Progenitor cell of endocrine pancreas (in vitro differentiated cells): ENCODE measurements at regions not wholly inside any gene's neighbourhood (a gene's known extent, or its start where the extent isn't known, plus 50 kb on each side); places are given as distances from the start of the nearest gene placed in this dataset.

ENCODE experiments used
- DNase-seq: peaks from one replicate; pipeline ENCODE4 v3.0.0; 2021; ENCODE audit warnings: low spot score; ENCODE audit not compliant: unreplicated experiment
- H3K27ac Mint-ChIP-seq: 2 replicates; pipeline ENCODE4 v1.8.0; 2021; ENCODE audit warnings: mild to moderate bottlenecking, moderate library complexity, mixed read lengths
- H3K27me3 Mint-ChIP-seq: 2 replicates; pipeline ENCODE4 v1.8.0; 2021; ENCODE audit warnings: mixed read lengths
- H3K36me3 Mint-ChIP-seq: 2 replicates; pipeline ENCODE4 v1.8.0; 2022; ENCODE audit warnings: mixed read lengths; ENCODE audit not compliant: insufficient read depth
- H3K4me1 Mint-ChIP-seq: 2 replicates; pipeline ENCODE4 v1.8.0; 2021; ENCODE audit warnings: low read depth, mixed read lengths
- H3K4me3 Mint-ChIP-seq: 2 replicates; pipeline ENCODE4 v1.8.0; 2021; ENCODE audit warnings: low read depth, mild to moderate bottlenecking, moderate library complexity, mixed read lengths
- H3K9me3 Mint-ChIP-seq: 2 replicates; pipeline ENCODE4 v1.8.0; 2021; ENCODE audit warnings: low read depth, mixed read lengths
- TF ChIP-seq, protein P1 (sequence below): fragments of 200-600 bp; sonication (generic); IDR thresholded peaks from one replicate; pipeline ENCODE4 v1.5.0; 2021; ENCODE audit warnings: antibody characterized with exemption, mild to moderate bottlenecking; ENCODE audit not compliant: unreplicated experiment

- Mint-ChIP-seq H3K9me3 (peaks cover 12% of the 10 kb centered on the region), H3K4me1 (peaks cover 5% of the 10 kb centered on the region), H3K27me3 (peaks cover 13% of the 10 kb centered on the region), H3K4me3 (no peak overlapping the region), H3K27ac (no peak overlapping the region), H3K36me3 (no peaks in the 10 kb centered on the region)
- no peak for DNase-seq
- TF ChIP-seq, protein P1, sequence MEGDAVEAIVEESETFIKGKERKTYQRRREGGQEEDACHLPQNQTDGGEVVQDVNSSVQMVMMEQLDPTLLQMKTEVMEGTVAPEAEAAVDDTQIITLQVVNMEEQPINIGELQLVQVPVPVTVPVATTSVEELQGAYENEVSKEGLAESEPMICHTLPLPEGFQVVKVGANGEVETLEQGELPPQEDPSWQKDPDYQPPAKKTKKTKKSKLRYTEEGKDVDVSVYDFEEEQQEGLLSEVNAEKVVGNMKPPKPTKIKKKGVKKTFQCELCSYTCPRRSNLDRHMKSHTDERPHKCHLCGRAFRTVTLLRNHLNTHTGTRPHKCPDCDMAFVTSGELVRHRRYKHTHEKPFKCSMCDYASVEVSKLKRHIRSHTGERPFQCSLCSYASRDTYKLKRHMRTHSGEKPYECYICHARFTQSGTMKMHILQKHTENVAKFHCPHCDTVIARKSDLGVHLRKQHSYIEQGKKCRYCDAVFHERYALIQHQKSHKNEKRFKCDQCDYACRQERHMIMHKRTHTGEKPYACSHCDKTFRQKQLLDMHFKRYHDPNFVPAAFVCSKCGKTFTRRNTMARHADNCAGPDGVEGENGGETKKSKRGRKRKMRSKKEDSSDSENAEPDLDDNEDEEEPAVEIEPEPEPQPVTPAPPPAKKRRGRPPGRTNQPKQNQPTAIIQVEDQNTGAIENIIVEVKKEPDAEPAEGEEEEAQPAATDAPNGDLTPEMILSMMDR = no peak
These were observed 171.0 kb downstream of the TFAP2C start for GRCh38 chr20:56800088-56800487.

DNA sequence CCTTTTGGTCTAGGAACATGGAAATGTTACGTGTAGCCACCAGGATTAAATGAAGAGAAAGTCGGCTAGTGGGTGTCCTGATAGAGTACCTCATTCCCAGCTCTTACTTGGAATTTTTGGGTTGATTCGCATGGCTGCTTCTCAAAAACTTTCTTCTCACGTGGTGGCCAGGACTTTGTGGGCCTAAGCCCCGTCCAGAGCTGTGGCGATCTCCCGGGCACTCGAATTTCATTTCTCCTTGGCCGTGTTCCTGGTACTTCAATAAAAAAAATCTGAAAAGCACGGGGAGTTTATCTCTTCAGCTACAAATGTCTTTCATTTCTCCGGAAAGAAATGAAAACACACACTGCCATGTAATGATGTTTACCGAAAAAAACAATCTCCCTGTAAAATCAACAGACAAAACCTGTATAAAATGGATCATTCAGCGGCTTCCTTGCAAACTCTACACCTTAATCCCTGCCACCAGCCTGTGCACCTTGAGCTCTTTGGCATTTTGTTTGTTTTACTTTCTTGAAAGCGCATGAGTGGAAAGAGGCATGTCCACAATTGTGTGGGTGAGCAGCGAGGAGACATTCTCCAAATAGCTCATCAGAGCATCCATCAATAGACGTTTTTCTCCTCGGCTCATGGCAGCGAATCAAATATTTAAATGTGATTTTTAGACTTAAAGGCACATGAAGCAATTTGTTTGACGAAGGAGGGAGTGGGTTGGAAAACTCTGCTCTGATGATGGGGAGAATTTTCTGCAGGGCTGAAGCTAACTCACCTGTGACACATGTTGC, 173.1 kb downstream of the TFAP2C start:
- Mint-ChIP-seq H3K9me3 (peaks cover 12% of the 10 kb centered on the region), H3K4me3 (no peak overlapping the region), H3K36me3 (no peaks in the 10 kb centered on the region), H3K27me3 (peaks cover 17% of the 10 kb centered on the region), H3K4me1 (peaks cover 8% of the 10 kb centered on the region), H3K27ac (no peak overlapping the region)
- DNase-seq = no peak
- TF ChIP-seq, protein P1 = no peak

DNA sequence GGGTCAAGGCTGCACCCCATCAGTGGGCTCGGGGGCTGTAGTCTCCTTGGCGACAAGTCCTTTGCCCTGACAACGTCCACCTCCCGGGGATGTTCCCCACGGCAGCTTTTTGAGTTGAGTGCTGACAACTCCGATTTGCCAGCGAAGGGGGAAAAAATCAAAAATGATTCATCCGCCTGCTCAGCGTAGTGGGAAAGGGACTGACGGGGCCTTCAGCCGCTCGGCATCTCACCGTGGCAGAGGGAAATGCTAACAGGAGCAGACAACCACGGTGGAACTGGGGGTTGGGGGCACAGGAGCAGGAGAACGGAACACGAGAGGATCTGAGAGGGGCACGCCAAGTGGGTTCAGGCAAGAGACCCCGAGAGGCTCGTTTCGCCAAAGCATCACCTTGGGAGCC, 173.7 kb downstream of the TFAP2C start:
- no peaks in the 10 kb centered on the region for H3K36me3 Mint-ChIP-seq
- peaks cover 23% of the 10 kb centered on the region for H3K27me3 Mint-ChIP-seq
- H3K4me3 Mint-ChIP-seq = no peak overlapping the region
- DNase-seq = no peak
- peaks cover 9% of the 10 kb centered on the region for H3K4me1 Mint-ChIP-seq
- TF ChIP-seq, protein P1 = no peak
- H3K9me3 Mint-ChIP-seq = peaks cover 12% of the 10 kb centered on the region
- no peak overlapping the region for H3K27ac Mint-ChIP-seq

DNA sequence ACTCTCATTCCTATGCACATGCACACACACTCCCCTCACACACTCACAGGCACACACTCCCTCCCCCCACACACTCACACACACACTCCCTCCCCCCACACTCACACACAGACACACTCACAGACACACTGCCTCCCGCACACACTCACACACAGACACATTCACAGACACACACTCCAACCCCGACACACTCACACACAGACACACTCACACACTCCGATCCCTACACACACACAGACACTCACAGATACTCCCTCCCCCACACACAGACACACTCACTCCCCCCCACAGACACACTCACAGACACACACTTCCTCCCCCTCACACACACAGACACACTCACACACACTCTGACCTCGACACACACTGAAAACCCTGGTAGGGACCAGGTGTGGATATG, 176.2 kb downstream of the TFAP2C start:
- DNase-seq = no peak
- peaks cover 25% of the 10 kb centered on the region for H3K27me3 Mint-ChIP-seq
- no peak overlapping the region for H3K27ac Mint-ChIP-seq
- H3K4me3 Mint-ChIP-seq = no peak overlapping the region
- TF ChIP-seq, protein P1 = no peak
- H3K36me3 Mint-ChIP-seq = no peaks in the 10 kb centered on the region
- H3K4me1 Mint-ChIP-seq = peaks cover 16% of the 10 kb centered on the region
- H3K9me3 Mint-ChIP-seq = no peaks in the 10 kb centered on the region

DNA sequence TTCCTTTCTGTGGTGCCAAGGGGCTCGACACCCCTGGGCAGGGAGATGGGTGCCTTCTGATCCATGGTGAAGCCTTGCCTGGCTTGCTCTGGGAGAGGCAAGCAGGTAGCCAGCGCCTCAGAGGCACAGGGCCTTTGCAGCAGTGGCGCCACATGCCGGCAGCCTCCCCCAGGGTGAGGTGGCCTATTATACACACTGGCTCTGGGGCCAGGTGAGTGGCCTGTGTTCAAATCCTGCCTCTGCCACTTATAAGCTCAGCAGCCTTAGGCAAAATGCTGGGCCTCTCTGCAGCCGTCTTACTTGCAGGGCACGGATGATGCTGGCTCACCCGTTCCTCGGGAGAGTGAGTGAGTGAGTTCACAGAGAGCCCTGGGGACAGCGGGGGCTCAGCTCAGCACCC, 176.9 kb downstream of the TFAP2C start:
- no peaks in the 10 kb centered on the region for H3K9me3 Mint-ChIP-seq
- DNase-seq = no peak
- H3K4me1 Mint-ChIP-seq = peaks cover 16% of the 10 kb centered on the region
- H3K27ac Mint-ChIP-seq = peak overlapping the region; percentile 77
- TF ChIP-seq, protein P1 = no peak
- H3K36me3 Mint-ChIP-seq = no peaks in the 10 kb centered on the region
- H3K4me3 Mint-ChIP-seq = no peak overlapping the region
- peaks cover 25% of the 10 kb centered on the region for H3K27me3 Mint-ChIP-seq
